ENCODE measurements at regions not wholly inside any gene's neighbourhood (a gene's known extent, or its start where the extent isn't known, plus 50 kb on each side); places are given as distances from the start of the nearest gene placed in this dataset.
"Not testable (repeated sequence)": the region's sequence is repeated elsewhere in the genome, so short reads cannot be mapped to it uniquely, and the experiment has no call there.

- ATAC-seq, result no peak
- intact Hi-C loops (cut with DNase I), result no loop called here
Observed at GRCh38 chrX:142505839-142506238, 300.7 kb upstream of the MAGEC2 start.

GRCh38 chrX:142503967-142504643 is 299.0 kb upstream of the MAGEC2 start:
- DNase-seq (ENCODE audit: low spot score), result no peak

More at GRCh38 chrX:142505839-142506238, 300.7 kb upstream of the MAGEC2 start:
- DNase-seq (ENCODE audit: low spot score), result no peak

GRCh38 chrX:142502441-142502840 is 297.4 kb upstream of the MAGEC2 start:
- ATAC-seq (no peak), DNase-seq (ENCODE audit: low spot score) (no peak)
- intact Hi-C loops (cut with DNase I), result no loop called here

More at GRCh38 chrX:142503967-142504643, 299.0 kb upstream of the MAGEC2 start:
- intact Hi-C loops (cut with DNase I), result no loop called here
- ATAC-seq, result no peak

GRCh38 chrX:142499992-142500391 is 294.9 kb upstream of the MAGEC2 start:
- ATAC-seq (no peak), DNase-seq (ENCODE audit: low spot score) (no peak)
- intact Hi-C loops (cut with DNase I), result no loop called here

- DNase-seq (ENCODE audit: low spot score) (no peak), ATAC-seq (no peak)
- intact Hi-C loops (cut with DNase I), result no loop called here
Observed at GRCh38 chrX:142483965-142484364, 278.9 kb upstream of the MAGEC2 start.

GRCh38 chrX:142446349-142446748 is 241.3 kb upstream of the MAGEC2 start:
- DNase-seq (ENCODE audit: low spot score), result no peak
- intact Hi-C loops (cut with DNase I), result no loop called here

GRCh38 chrX:142428916-142429315 is 223.8 kb upstream of the MAGEC2 start:
- DNase-seq (ENCODE audit: low spot score), result no peak
- intact Hi-C loops (cut with DNase I), result no loop called here
- ATAC-seq, result no peak

More at GRCh38 chrX:142446349-142446748, 241.3 kb upstream of the MAGEC2 start:
- ATAC-seq, result no peak

- ATAC-seq; intact Hi-C loops (cut with DNase I); DNase-seq (ENCODE audit: low spot score): not testable (repeated sequence)
Observed at GRCh38 chrX:142390998-142391397, 185.9 kb upstream of the MAGEC2 start.

- intact Hi-C loops (cut with DNase I), result no loop called here
- no peak for ATAC-seq
- DNase-seq (ENCODE audit: low spot score), result no peak
Observed at GRCh38 chrX:142363501-142363900, 158.4 kb upstream of the MAGEC2 start.

GRCh38 chrX:142359331-142359730 is 154.2 kb upstream of the MAGEC2 start:
- no peak for DNase-seq (ENCODE audit: low spot score)
- no peak for ATAC-seq
- intact Hi-C loops (cut with DNase I), result no loop called here

- DNase-seq (ENCODE audit: low spot score) (no peak), ATAC-seq (no peak)
- intact Hi-C loops (cut with DNase I), result no loop called here
Observed at GRCh38 chrX:142327182-142327581, 122.1 kb upstream of the MAGEC2 start.

GRCh38 chrX:142312591-142312990 is 107.5 kb upstream of the MAGEC2 start:
- ATAC-seq (no peak), DNase-seq (ENCODE audit: low spot score) (no peak)
- intact Hi-C loops (cut with DNase I), result no loop called here

GRCh38 chrX:142299406-142299805 is 94.3 kb upstream of the MAGEC2 start:
- intact Hi-C loops (cut with DNase I), result no loop called here
- no peak for ATAC-seq
- DNase-seq (ENCODE audit: low spot score), result no peak

- DNase-seq (ENCODE audit: low spot score) (no peak), ATAC-seq (no peak)
- intact Hi-C loops (cut with DNase I), result no loop called here
Observed at GRCh38 chrX:142296421-142296820, 91.3 kb upstream of the MAGEC2 start.

- intact Hi-C loops (cut with DNase I), result no loop called here
- ATAC-seq (no peak), DNase-seq (ENCODE audit: low spot score) (no peak)
Observed at GRCh38 chrX:142295190-142295589, 90.1 kb upstream of the MAGEC2 start.

- ATAC-seq; intact Hi-C loops (cut with DNase I); DNase-seq (ENCODE audit: low spot score): not testable (repeated sequence)
Observed at GRCh38 chrX:142270166-142270565, 65.1 kb upstream of the MAGEC2 start.

- intact Hi-C loops (cut with DNase I), result loop anchor here (5.0 kb wide), 1 partner anchor 1326 kb away; no protein-coding TSS in a partner anchor
- DNase-seq (ENCODE audit: low spot score) (no peak), ATAC-seq (no peak)
Observed at GRCh38 chrX:142266417-142266816, 61.3 kb upstream of the MAGEC2 start.

GRCh38 chrX:142265549-142265948 is 60.5 kb upstream of the MAGEC2 start:
- intact Hi-C loops (cut with DNase I), result loop anchor here (5.0 kb wide), 1 partner anchor 1327 kb away; no protein-coding TSS in a partner anchor
- not testable (repeated sequence) for DNase-seq (ENCODE audit: low spot score); ATAC-seq

GRCh38 chrX:142256935-142257334 is 51.8 kb upstream of the MAGEC2 start:
- DNase-seq (ENCODE audit: low spot score), result no peak
- intact Hi-C loops (cut with DNase I), result no loop called here
- ATAC-seq, result no peak

Data from sciatic nerve (tissue), 2 donors.